ENCODE measurements at regions not wholly inside any gene's neighbourhood (a gene's known extent, or its start where the extent isn't known, plus 50 kb on each side); places are given as distances from the start of the nearest gene placed in this dataset.

DNA sequence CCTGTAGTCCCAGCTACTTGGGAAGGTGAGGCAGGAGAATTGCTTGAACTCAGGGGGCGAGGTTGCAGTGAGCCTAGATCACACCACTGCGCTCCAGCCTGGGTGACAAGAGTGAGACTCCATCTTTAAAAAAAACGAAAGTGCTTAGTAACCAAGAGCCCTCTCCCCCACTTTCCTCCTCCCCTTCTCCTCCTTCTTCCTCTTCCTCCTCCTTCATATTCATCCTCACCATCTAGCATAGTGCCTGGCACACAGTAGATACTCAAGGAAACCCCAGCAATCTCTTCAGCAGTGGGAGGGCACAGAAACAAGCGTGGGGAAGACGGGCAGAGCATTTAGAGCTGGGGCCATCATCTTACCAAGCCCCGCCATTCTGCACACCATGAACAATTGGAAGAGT, 119.4 kb upstream of the SLC45A1 start:
- Histone ChIP-seq H3K4me3 (replicated peaks; ENCODE audit: insufficient read depth, low read length) (no peak overlapping the region), H3K27ac (replicated peaks) (no peak overlapping the region), H3K27me3 (ENCODE audit: insufficient read depth, poor library complexity, severe bottlenecking) (no peaks in the 10 kb centered on the region)
- no peak for DNase-seq (ENCODE audit: low read depth in 1 of 2, low spot score in 1 of 2)
- TF ChIP-seq POLR2AphosphoS5 (IDR thresholded peaks at IDR 0.05; ENCODE audit: low read depth) = no peak
- no peak for TF ChIP-seq GABPA (IDR thresholded peaks at IDR 0.05; ENCODE audit: low read depth)
- TF ChIP-seq, protein P1, sequence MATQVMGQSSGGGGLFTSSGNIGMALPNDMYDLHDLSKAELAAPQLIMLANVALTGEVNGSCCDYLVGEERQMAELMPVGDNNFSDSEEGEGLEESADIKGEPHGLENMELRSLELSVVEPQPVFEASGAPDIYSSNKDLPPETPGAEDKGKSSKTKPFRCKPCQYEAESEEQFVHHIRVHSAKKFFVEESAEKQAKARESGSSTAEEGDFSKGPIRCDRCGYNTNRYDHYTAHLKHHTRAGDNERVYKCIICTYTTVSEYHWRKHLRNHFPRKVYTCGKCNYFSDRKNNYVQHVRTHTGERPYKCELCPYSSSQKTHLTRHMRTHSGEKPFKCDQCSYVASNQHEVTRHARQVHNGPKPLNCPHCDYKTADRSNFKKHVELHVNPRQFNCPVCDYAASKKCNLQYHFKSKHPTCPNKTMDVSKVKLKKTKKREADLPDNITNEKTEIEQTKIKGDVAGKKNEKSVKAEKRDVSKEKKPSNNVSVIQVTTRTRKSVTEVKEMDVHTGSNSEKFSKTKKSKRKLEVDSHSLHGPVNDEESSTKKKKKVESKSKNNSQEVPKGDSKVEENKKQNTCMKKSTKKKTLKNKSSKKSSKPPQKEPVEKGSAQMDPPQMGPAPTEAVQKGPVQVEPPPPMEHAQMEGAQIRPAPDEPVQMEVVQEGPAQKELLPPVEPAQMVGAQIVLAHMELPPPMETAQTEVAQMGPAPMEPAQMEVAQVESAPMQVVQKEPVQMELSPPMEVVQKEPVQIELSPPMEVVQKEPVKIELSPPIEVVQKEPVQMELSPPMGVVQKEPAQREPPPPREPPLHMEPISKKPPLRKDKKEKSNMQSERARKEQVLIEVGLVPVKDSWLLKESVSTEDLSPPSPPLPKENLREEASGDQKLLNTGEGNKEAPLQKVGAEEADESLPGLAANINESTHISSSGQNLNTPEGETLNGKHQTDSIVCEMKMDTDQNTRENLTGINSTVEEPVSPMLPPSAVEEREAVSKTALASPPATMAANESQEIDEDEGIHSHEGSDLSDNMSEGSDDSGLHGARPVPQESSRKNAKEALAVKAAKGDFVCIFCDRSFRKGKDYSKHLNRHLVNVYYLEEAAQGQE (IDR thresholded peaks at IDR 0.05; ENCODE audit: insufficient replicate concordance, low read depth) = no peak
- TF ChIP-seq, protein P2, sequence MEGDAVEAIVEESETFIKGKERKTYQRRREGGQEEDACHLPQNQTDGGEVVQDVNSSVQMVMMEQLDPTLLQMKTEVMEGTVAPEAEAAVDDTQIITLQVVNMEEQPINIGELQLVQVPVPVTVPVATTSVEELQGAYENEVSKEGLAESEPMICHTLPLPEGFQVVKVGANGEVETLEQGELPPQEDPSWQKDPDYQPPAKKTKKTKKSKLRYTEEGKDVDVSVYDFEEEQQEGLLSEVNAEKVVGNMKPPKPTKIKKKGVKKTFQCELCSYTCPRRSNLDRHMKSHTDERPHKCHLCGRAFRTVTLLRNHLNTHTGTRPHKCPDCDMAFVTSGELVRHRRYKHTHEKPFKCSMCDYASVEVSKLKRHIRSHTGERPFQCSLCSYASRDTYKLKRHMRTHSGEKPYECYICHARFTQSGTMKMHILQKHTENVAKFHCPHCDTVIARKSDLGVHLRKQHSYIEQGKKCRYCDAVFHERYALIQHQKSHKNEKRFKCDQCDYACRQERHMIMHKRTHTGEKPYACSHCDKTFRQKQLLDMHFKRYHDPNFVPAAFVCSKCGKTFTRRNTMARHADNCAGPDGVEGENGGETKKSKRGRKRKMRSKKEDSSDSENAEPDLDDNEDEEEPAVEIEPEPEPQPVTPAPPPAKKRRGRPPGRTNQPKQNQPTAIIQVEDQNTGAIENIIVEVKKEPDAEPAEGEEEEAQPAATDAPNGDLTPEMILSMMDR (IDR thresholded peaks at IDR 0.05; ENCODE audit: insufficient read depth, low read length) = no peak
- no peak for TF ChIP-seq SPI1 (IDR thresholded peaks at IDR 0.05; ENCODE audit: borderline replicate concordance, low read depth)

DNA sequence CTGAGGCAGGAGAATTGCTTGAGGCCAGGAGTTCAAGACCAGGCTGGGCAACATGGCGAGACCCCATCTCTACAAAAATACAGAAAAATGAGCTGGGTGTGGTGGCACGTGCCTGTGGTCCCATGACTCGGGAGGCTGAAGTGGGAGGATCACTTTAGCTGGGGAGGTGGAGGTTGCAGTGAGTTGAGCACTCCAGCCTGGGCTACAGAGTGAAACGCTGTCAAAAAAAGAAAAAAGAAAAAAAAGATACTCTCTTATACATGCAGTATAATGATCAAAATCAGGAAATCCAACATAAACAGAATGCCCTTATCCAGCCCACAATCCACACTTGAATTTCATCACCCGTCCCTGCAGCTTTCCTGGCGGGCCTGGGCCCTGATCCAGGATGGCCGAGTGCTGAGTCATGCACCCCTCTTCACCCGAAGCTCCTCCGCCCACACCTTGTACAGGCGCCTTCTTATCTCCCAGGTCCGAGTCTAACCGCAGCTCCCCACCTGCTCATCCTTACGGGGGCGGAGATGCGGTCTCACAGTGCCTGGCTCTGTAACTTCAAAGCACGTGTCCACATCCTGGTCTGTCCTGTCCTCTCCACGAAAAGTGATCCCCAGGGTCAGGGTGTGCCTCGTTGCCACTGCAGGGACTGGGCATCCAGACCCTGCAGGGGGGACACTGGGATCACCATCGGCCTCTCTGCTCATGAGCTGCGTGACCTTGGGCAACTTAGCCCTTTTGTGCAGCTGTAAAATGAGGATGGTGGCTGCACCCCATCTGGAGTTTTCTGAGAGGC, 120.2 kb upstream of the SLC45A1 start:
- Histone ChIP-seq H3K4me3 (replicated peaks; ENCODE audit: insufficient read depth, low read length) (no peak overlapping the region), H3K27ac (replicated peaks) (no peak overlapping the region), H3K27me3 (ENCODE audit: insufficient read depth, poor library complexity, severe bottlenecking) (no peaks in the 10 kb centered on the region)
- no peak for TF ChIP-seq GABPA (IDR thresholded peaks at IDR 0.05; ENCODE audit: low read depth)
- no peak for TF ChIP-seq SPI1 (IDR thresholded peaks at IDR 0.05; ENCODE audit: borderline replicate concordance, low read depth)
- TF ChIP-seq, protein P1 (IDR thresholded peaks at IDR 0.05; ENCODE audit: insufficient replicate concordance, low read depth) = no peak
- TF ChIP-seq POLR2AphosphoS5 (IDR thresholded peaks at IDR 0.05; ENCODE audit: low read depth) = no peak
- TF ChIP-seq, protein P2 (IDR thresholded peaks at IDR 0.05; ENCODE audit: insufficient read depth, low read length) = no peak
- no peak for DNase-seq (ENCODE audit: low read depth in 1 of 2, low spot score in 1 of 2)

DNA sequence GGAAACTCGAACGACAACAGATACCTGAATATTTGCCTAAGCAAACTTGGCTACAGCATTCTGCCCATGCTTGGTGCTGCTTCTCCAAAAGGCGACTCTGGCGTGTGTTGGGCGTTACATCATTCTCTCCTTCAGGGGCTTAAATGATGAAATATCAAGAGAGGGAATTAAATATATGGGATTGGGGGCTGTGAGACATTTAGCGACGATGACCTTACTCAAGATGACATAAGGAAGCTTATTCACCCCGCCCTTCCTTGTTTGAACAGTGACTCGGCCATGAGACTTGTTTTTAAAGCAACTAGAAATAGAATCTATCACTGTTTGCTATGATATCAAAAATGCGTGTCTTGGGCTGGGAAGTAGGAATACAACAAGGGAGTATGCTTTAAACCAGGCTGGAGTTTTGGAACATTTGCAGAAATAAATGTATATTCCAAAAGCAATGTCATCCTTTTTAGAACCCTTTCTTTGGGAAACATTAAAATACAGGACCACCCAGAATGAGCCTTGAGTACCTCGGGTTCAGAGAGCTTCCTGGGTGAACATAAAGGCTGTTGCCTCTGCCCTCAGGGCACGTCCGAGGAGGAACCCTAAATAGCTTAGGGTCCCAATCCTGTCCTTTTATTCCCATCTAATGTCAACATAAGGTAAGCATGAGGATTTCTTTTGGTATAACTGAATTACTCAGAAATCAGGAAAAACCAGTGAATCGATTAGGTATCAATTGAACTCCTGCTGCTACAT, 123.3 kb upstream of the SLC45A1 start:
- Histone ChIP-seq H3K27me3 (ENCODE audit: insufficient read depth, poor library complexity, severe bottlenecking) (no peaks in the 10 kb centered on the region), H3K27ac (replicated peaks) (no peak overlapping the region), H3K4me3 (replicated peaks; ENCODE audit: insufficient read depth, low read length) (no peak overlapping the region)
- TF ChIP-seq POLR2AphosphoS5 (IDR thresholded peaks at IDR 0.05; ENCODE audit: low read depth) (no peak), SPI1 (IDR thresholded peaks at IDR 0.05; ENCODE audit: borderline replicate concordance, low read depth) (no peak), GABPA (IDR thresholded peaks at IDR 0.05; ENCODE audit: low read depth) (no peak)
- TF ChIP-seq, protein P2 (IDR thresholded peaks at IDR 0.05; ENCODE audit: insufficient read depth, low read length) = no peak
- TF ChIP-seq, protein P1 (IDR thresholded peaks at IDR 0.05; ENCODE audit: insufficient replicate concordance, low read depth) = no peak
- DNase-seq (ENCODE audit: low read depth in 1 of 2, low spot score in 1 of 2) = no peak
